Stimulated activated effector memory CD8-positive, alpha-beta T cell treated with anti-CD3 and anti-CD28 coated beads, Interleukin-12 subunit alpha, Interleukin-12 subunit beta, amount 100 ng/mL, for 72 hours (primary cell): ENCODE measurements at regions not wholly inside any gene's neighbourhood (a gene's known extent, or its start where the extent isn't known, plus 50 kb on each side); places are given as distances from the start of the nearest gene placed in this dataset.

Experiments used
- ATAC-seq: fragments of 150-1000 bp; cut with Tn5 transposase; 2 replicates; pipeline ENCODE4 v1.10.0; 2021
- DNase-seq, 2 donors: peaks; one replicate each; pipeline ENCODE4 v3.0.0; 2021 to 2022; ENCODE audit warnings: low spot score in 2 of 2
- H3K27ac Mint-ChIP-seq: one replicate; pipeline ENCODE4 v1.8.0; 2022; ENCODE audit warnings: mild to moderate bottlenecking, mixed read lengths
- H3K36me3 Mint-ChIP-seq: one replicate; pipeline ENCODE4 v1.8.0; 2022; ENCODE audit warnings: mild to moderate bottlenecking, mixed read lengths
- H3K4me1 Mint-ChIP-seq: one replicate; pipeline ENCODE4 v1.8.0; 2022; ENCODE audit warnings: mixed read lengths
- H3K4me3 Mint-ChIP-seq: one replicate; pipeline ENCODE4 v1.8.0; 2022; ENCODE audit warnings: mild to moderate bottlenecking, mixed read lengths
- H3K9me3 Mint-ChIP-seq: one replicate; pipeline ENCODE4 v1.8.0; 2022; ENCODE audit warnings: mixed read lengths

DNA sequence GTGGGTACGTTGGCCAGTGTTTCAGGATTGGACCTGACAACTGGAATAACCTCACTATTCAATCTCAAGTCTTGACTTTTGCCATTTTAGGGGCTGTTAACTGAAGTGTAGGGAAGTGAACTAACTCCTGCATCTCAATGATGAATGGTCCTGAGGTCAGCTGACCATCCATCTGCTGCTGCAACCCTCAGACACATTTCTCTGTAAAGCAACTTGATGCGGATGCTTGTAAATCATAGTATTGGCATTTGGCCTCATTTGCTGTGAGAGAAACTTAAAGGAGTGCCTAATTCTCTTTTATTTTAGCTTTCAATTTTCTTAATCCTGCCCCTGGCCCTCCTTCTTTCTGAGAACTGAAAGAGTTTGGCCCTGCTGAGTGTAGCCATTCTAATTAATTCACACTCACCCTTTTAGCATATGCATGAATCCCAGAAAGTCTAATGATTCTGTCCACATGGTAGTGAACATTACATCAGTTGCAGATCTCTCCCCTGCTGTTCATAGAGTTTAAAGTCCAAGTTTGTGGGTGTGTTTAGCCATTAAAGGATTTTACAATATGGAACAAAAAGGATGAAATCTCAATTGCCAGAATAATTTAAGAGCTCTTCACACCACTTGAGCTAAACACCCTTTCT lies 1531.4 kb upstream of the SLC10A2 start:
- ATAC-seq (no peak), DNase-seq (no peak)
- Mint-ChIP-seq H3K4me3 (no peak overlapping the region), H3K4me1 (no peaks in the 10 kb centered on the region), H3K9me3 (peaks cover 10% of the 10 kb centered on the region), H3K36me3 (no peaks in the 10 kb centered on the region), H3K27ac (no peak overlapping the region)

DNA sequence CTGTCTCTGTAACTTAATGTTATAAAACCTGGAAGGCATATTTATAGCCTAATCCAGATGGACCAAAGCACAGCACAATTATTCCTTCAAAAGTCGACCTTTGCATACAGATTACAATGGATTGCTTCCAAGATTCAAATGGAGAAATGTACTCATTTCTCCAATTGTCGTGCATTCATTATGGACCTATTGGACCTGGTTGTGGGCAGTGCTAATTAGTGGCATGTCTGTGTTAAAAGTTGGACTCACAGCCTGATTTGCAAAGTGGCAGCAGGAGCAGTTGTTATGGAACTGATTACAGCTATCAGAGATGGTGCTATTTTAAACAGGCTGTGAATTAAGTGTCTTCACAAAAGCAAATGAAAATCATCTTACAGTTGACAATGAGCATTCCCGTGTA lies 1529.3 kb upstream of the SLC10A2 start:
- Mint-ChIP-seq H3K4me3 (no peak overlapping the region), H3K36me3 (no peaks in the 10 kb centered on the region), H3K27ac (no peak overlapping the region), H3K4me1 (no peaks in the 10 kb centered on the region), H3K9me3 (peaks cover 13% of the 10 kb centered on the region)
- no peak for ATAC-seq
- no peak for DNase-seq

DNA sequence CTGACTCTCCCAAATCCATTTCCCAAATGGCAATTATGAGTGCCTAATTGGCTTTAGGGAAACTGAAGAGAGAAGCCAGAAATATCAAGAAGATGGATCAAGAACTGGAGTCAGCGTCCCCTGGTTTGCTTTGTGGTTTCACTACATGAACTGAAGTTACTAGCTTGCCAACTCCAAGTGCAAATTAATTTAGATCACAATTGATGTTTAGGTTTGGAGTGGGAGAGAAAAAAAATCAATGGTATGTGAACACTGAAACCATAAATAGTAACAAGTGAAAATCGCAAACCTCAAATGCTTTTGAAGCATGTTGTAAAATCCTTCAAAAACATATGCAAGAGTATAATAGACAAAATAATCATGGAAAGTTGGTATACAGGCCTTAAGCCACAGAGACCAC lies 1528.6 kb upstream of the SLC10A2 start:
- no peak for ATAC-seq
- DNase-seq, result no peak
- H3K27ac Mint-ChIP-seq, result no peak overlapping the region

DNA sequence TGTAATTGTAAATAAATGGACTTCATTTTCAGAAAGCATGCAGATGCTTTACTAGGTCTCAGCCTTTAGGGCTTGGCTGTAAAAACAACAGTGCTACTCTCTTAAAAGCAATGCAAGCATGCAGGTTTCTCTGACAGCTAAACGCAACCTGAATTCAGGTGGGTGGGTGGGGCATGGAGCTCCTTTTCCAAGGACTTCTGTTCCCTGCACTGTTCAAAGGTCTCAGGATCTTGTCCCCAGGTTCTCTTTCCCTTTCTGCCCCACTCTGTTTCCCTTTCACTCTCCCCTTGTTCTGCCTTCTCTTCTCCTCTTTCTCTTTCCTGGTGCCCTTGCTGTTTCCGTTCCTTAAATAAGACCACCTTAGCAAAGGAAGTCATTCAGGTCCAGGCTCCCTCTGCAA lies 1527.5 kb upstream of the SLC10A2 start:
- H3K4me1 Mint-ChIP-seq, result no peaks in the 10 kb centered on the region
- no peak overlapping the region for H3K4me3 Mint-ChIP-seq
- H3K9me3 Mint-ChIP-seq, result peaks cover 13% of the 10 kb centered on the region
- no peaks in the 10 kb centered on the region for H3K36me3 Mint-ChIP-seq
- no peak overlapping the region for H3K27ac Mint-ChIP-seq
- no peak for ATAC-seq
- no peak for DNase-seq

More for the DNA sequence above, 1528.6 kb upstream of the SLC10A2 start:
- no peak overlapping the region for H3K4me3 Mint-ChIP-seq
- H3K9me3 Mint-ChIP-seq, result peaks cover 13% of the 10 kb centered on the region
- no peaks in the 10 kb centered on the region for H3K4me1 Mint-ChIP-seq
- no peaks in the 10 kb centered on the region for H3K36me3 Mint-ChIP-seq

DNA sequence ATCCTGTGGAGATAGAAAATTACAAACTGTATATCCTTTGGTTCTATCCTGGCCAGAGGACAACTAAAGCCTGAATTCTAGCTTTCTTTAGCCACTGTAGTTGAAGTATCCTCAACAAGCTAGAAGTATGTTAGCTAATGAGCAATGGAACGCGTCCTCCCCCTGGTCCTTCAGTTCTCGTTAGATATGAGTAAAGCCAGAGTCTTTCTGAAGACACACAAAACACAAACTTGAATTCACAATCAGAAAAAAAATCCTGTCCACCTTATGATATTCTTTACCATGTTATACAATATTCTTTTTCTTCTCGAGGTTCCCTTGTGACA lies 1527.0 kb upstream of the SLC10A2 start:
- no peaks in the 10 kb centered on the region for H3K36me3 Mint-ChIP-seq
- no peaks in the 10 kb centered on the region for H3K4me1 Mint-ChIP-seq
- ATAC-seq (no peak), DNase-seq (no peak)
- H3K27ac Mint-ChIP-seq, result no peak overlapping the region
- H3K9me3 Mint-ChIP-seq, result peaks cover 13% of the 10 kb centered on the region
- no peak overlapping the region for H3K4me3 Mint-ChIP-seq

DNA sequence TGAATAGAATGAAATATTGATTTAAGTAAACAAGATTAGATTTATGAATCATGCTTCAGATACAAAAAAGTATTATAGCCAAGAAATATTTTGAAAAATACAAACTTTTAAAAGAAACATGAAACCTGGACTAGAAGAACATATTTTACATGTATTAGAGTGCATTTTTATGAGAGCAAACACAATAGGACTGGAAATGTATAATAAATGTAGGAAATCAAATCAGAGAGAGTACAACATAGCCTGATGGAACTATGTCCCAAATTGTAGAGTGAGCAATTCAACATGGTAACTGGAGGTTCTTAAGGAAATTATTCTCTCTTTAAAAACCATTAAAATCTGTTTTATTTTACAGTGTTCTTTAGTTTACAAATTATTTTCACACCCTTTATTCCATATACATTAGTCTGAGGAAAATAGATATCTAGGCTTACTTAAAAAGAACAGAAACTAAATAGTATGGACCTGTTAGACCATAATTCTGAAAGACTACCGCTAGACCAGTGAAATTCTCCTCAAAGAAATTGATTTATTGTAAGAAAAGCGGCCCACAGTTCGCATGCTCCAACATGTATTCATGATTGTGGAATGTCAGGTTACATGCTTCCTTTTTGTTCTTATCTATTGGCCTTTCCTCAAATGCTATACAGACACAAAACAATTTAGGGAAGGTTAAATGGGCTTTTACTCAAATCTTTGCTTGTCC lies 1526.5 kb upstream of the SLC10A2 start:
- H3K36me3 Mint-ChIP-seq, result no peaks in the 10 kb centered on the region
- peaks cover 13% of the 10 kb centered on the region for H3K9me3 Mint-ChIP-seq
- ATAC-seq, result no peak
- DNase-seq, result no peak
- no peak overlapping the region for H3K27ac Mint-ChIP-seq
- H3K4me1 Mint-ChIP-seq, result no peaks in the 10 kb centered on the region
- H3K4me3 Mint-ChIP-seq, result no peak overlapping the region

DNA sequence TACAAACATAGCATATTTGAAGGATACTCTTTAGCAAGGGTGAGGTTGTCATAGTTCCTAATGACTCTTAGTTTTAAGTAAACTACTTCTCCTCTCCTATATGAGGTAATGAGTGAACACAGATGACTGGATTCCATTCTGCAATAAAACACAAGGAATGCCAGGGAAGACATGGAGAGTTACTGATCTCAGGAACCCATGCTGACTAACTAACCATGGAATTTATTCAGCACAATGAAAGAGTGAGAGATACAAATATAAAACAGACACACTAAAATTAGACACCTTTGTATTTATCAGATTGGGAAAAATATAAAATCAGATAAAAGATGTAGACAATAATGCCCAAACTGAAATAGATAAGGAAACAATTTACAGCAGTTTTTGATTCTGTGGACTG lies 1525.9 kb upstream of the SLC10A2 start:
- DNase-seq, result no peak
- H3K9me3 Mint-ChIP-seq, result peaks cover 15% of the 10 kb centered on the region
- no peak overlapping the region for H3K4me3 Mint-ChIP-seq
- H3K27ac Mint-ChIP-seq, result no peak overlapping the region
- H3K4me1 Mint-ChIP-seq, result no peaks in the 10 kb centered on the region
- ATAC-seq, result no peak
- no peaks in the 10 kb centered on the region for H3K36me3 Mint-ChIP-seq

DNA sequence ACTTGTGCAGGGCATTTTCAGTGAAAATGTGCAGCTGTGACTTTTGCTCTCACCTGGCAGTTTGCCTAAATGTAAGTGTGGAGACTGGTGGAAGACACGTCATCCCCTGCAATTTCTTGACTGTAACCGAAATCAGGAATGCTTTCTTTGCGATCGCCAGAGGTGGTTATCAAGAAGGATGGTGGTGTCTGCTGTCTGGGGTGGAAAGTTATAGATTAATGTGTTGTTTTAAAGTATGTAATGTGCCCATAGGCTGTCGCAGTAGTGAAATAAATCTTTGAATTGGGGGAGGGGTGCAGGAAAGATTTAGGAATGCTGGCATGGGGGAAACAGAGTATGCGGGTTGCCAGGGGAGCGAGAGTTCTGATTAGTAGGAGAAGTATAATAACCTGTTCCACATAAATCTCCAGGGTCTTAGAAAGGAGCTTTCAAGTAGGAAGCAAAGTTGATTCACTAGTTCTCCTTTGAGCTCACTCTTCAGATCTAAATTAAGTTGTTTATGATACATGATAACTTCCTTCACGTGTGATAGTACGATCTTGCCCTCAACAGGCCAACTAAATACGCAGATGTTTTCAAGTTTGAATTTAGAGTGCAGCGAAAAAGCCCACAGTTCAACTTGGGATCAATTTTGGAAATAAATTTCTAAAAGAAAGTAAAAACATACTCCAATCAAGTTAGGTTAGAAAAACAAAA lies 1520.0 kb upstream of the SLC10A2 start:
- H3K4me1 Mint-ChIP-seq, result no peaks in the 10 kb centered on the region
- no peak overlapping the region for H3K27ac Mint-ChIP-seq
- H3K9me3 Mint-ChIP-seq, result peaks cover 9% of the 10 kb centered on the region
- DNase-seq (no peak), ATAC-seq (no peak)
- H3K36me3 Mint-ChIP-seq, result no peaks in the 10 kb centered on the region
- no peak overlapping the region for H3K4me3 Mint-ChIP-seq

DNA sequence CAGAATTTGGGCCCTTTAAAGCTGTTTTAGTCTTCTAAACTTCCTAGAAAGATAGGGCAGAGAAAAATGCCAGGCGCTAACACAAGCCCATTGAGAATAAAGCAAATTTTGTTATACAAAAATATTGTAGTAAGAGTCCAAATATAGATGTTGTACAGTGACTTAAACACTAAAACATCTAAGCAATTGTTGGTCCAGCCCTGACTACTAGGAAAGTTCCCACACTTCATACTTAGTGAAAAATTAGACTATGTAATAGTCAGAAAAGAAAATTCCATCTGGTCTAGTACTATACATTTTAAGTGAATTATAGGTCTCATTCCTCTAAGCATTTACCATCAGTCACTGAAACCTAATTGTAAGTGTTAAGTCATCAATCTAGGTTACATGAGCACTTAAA lies 1518.3 kb upstream of the SLC10A2 start:
- no peaks in the 10 kb centered on the region for H3K4me1 Mint-ChIP-seq
- H3K9me3 Mint-ChIP-seq, result peaks cover 9% of the 10 kb centered on the region
- no peak for DNase-seq
- ATAC-seq, result no peak
- no peak overlapping the region for H3K4me3 Mint-ChIP-seq
- no peak overlapping the region for H3K27ac Mint-ChIP-seq
- no peaks in the 10 kb centered on the region for H3K36me3 Mint-ChIP-seq

DNA sequence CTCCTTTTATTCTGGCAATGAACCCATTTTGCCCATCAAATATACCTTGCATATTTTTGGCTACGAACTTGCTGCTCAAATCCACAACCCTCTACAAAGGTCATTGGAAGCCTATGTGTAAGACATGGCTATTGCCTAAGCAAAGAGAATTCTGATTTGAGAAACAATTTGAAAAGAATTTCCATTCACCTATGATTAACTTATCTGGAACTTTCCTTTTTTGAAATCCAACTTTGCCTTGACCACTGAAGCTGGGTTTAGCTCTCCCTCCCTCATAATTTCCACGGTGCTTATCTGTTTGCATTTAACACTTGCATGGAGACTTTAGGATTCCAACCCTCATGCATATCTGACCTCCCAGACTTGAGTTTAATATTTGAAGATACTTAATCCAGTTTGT lies 1514.7 kb upstream of the SLC10A2 start:
- no peak overlapping the region for H3K4me3 Mint-ChIP-seq
- no peaks in the 10 kb centered on the region for H3K4me1 Mint-ChIP-seq
- no peak overlapping the region for H3K27ac Mint-ChIP-seq
- ATAC-seq (no peak), DNase-seq (no peak)
- peaks cover 4% of the 10 kb centered on the region for H3K9me3 Mint-ChIP-seq
- H3K36me3 Mint-ChIP-seq, result no peaks in the 10 kb centered on the region

DNA sequence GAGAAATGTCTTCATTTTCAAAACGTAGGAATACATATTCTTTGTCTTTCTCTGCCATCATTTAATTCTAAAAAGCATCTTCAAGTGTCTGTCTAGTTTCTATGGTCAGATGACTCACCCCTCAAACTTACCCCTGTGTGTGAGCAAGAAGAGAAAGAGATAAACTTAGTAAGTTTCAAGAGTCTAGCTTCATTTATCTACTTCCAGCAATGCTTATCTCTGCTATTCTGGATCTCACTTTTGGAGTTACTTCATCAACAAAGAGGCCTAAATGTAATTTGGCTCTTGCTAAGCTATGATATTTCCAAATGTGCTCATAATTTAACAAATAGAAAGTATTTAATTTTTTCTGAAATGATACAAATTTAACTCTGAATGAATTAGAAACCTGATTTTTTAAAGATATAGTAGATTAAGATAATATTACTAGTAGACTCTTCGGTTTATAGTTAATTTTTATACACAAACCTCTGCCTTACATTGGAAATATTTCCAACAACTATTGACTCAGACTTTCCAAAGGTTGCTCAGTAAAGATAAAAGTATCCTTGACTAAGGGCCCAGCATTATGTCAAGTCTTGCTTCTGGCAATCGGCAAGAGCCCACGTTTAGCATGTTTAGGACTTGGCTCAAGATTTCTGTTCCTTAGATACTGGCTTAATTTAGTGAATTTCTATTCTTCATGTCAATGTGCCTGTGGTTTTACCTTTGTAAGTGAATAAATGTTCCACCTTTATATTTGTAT lies 1511.0 kb upstream of the SLC10A2 start:
- no peaks in the 10 kb centered on the region for H3K4me1 Mint-ChIP-seq
- no peak overlapping the region for H3K4me3 Mint-ChIP-seq
- H3K36me3 Mint-ChIP-seq, result no peaks in the 10 kb centered on the region
- ATAC-seq (no peak), DNase-seq (no peak)
- H3K27ac Mint-ChIP-seq, result no peak overlapping the region
- peaks cover 3% of the 10 kb centered on the region for H3K9me3 Mint-ChIP-seq

DNA sequence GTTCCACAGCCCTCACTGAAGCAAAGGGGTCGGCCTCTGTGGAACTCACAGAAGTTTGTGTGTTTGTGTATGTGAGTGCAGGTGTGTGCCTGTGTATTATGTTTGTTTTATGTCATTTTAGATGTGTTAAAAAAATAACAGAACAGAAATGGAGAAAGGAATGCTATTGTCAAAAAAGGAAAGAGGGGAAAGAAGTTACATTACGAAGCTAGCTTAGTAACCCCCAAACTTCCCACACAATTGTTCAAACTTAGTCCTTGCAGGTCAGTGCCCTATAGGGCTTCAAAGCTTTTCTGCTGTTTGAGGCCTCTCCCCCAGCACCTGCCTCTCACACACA lies 1505.6 kb upstream of the SLC10A2 start:
- Mint-ChIP-seq H3K36me3 (no peaks in the 10 kb centered on the region), H3K9me3 (peaks cover 5% of the 10 kb centered on the region), H3K4me3 (no peak overlapping the region), H3K4me1 (no peaks in the 10 kb centered on the region), H3K27ac (no peak overlapping the region)
- ATAC-seq (no peak), DNase-seq (no peak)

DNA sequence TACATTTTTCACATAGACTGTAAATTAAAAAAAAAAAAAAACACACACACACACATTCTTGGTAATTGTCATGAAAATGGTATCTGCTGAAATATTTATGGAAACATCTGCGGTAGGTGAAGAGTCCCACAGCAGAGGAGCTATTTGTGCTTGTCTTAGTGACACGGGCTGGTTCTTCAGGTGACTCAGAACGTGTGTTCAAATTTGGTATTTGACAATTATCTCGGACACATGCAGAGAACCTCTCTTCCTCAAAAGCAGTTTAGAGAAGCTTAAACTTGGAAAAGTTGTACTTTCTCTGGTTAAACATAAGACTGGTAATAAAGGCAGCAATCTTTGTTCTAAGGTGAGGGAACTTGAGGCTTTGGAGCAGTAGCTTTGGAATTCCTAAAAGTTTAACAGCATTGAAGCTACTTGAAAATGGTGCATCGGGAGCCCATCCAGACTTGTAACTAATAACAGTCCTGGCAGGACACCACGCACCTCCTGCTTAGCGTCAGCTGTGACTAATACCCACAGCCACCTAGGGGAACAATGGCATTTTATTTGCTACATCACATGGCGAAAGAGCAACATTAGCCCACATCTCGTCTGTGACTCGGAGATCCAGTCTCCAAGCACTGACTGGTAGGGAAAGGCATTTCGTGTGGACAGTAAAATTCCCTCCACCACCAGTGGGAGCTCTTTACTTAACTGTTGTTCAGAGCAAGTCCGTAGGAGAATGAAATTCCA lies 1505.1 kb upstream of the SLC10A2 start:
- Mint-ChIP-seq H3K27ac (no peak overlapping the region), H3K36me3 (no peaks in the 10 kb centered on the region), H3K4me1 (no peaks in the 10 kb centered on the region), H3K4me3 (no peak overlapping the region), H3K9me3 (peaks cover 5% of the 10 kb centered on the region)
- no peak for DNase-seq
- no peak for ATAC-seq

DNA sequence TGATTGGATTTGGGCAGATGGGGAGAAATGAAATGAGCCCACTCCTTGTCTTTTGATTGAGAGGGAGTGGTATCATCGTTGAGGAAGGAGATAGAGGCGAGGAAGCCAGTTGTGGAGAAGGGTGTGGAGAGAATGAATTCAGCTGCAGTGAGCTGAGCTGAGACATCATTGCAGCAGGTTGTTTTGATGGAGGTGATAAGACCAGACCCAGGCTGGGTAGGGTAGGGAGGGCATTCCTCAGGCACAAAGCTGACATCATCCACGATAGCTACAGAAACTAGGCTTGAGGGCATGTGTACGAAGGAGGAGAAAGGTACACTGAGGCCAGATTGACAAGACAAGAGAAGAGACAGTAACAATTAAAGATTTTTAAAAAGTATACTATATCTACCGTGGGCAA lies 1500.9 kb upstream of the SLC10A2 start:
- no peak overlapping the region for H3K4me3 Mint-ChIP-seq
- H3K4me1 Mint-ChIP-seq, result no peaks in the 10 kb centered on the region
- peaks cover 8% of the 10 kb centered on the region for H3K9me3 Mint-ChIP-seq
- H3K27ac Mint-ChIP-seq, result no peak overlapping the region
- H3K36me3 Mint-ChIP-seq, result no peaks in the 10 kb centered on the region
- DNase-seq (no peak), ATAC-seq (no peak)

DNA sequence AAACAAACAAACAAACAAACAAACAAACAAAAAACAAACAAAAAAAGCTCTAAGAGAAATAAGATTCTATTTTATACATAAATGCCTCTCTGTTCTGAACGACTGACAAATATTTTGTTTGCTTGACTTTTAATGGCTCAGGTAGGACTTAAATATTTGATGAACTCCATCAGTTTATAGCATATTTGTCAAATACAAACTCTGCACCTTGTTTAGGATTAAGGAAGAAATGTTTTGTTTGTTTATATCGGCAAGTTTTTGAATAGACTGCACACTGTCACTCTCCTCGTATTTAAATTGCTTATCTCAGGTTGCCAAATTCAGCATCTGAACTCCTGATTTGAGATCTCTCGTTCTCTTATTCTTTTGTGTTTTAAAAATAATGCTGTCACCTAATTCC lies 1499.7 kb upstream of the SLC10A2 start:
- DNase-seq, result no peak
- Mint-ChIP-seq H3K4me1 (no peaks in the 10 kb centered on the region), H3K36me3 (no peaks in the 10 kb centered on the region), H3K27ac (no peak overlapping the region), H3K9me3 (peaks cover 8% of the 10 kb centered on the region), H3K4me3 (no peak overlapping the region)
- ATAC-seq, result no peak
